Esophagus muscularis mucosa (tissue), 4 donors: ENCODE measurements at regions not wholly inside any gene's neighbourhood (a gene's known extent, or its start where the extent isn't known, plus 50 kb on each side); places are given as distances from the start of the nearest gene placed in this dataset.

Experiments used
- DNase-seq: peaks from one replicate; pipeline ENCODE4 v3.0.0-alpha.2; 2017; ENCODE audit errors: extremely low spot score
- H3K27ac ChIP-seq, 4 donors: fragments of 200-600 bp; sonication (generic); replicated peaks in 1 of 4; 1 replicate in 3 of 4; 2 replicates in 1 of 4; pipeline ENCODE4 v1.5.1; 2016 to 2019; ENCODE audit warnings: mild to moderate bottlenecking in 1 of 4
- H3K27me3 ChIP-seq, 4 donors: fragments of 200-600 bp; sonication (generic); one replicate each; pipeline versions ENCODE4 v1.5.1 to v1.6.0; 2016 to 2019
- H3K36me3 ChIP-seq, 4 donors: fragments of 200-600 bp; sonication (generic); one replicate each; pipeline ENCODE4 v1.5.1; 2016 to 2019
- H3K4me1 ChIP-seq, 4 donors: fragments of 200-600 bp; sonication (generic); one replicate each; pipeline ENCODE4 v1.5.1; 2016 to 2019
- H3K4me3 ChIP-seq, 4 donors: fragments of 200-600 bp; sonication (generic); 1 replicate in 2 of 4; 2 replicates in 2 of 4; pipeline ENCODE4 v1.5.1; 2016 to 2019; ENCODE audit warnings: mild to moderate bottlenecking in 4 of 4, moderate library complexity in 1 of 4
- H3K9me3 ChIP-seq, 4 donors: fragments of 200-600 bp; sonication (generic); 1 replicate in 3 of 4; 2 replicates in 1 of 4; pipeline ENCODE4 v1.5.1; 2016 to 2019
- EP300 ChIP-seq: sonication (generic); formaldehyde crosslinking; IDR thresholded peaks from one replicate; pipeline ENCODE4 v1.6.1; 2017; ENCODE audit warnings: antibody characterized with exemption
- POLR2A ChIP-seq: fragments of 450-650 bp; IDR thresholded peaks from one replicate; pipeline ENCODE4 v1.6.1; 2017; ENCODE audit warnings: antibody characterized with exemption, moderate library complexity, mild to moderate bottlenecking, low read depth
- POLR2AphosphoS5 ChIP-seq, 2 donors: sonication (generic); formaldehyde crosslinking; IDR thresholded peaks; one replicate each; pipeline ENCODE4 v1.6.1; 2017; ENCODE audit warnings: antibody characterized with exemption in 2 of 2
- WGBS: methylation state at CpG from one replicate; pipeline ENCODE4 v1.1.5; 2018; 5-methylcytosine and 5-hydroxymethylcytosine counted together
- intact Hi-C: fragments of 100-400 bp; cut with DNase I; formaldehyde crosslinking; loops from one replicate; pipeline ENCODE4 v1.15.1; 2023
- TF ChIP-seq, protein P1 (sequence below), 3 experiments: fragments of 200-600 bp in 2 of 3; fragments of 450-650 bp in 1 of 3; sonication (generic) in 2 of 3; IDR thresholded peaks; one replicate each; pipeline ENCODE4 v1.5.1; 2017 to 2019; ENCODE audit warnings: antibody characterized with exemption in 3 of 3, mild to moderate bottlenecking in 2 of 3, moderate library complexity in 1 of 3

DNA sequence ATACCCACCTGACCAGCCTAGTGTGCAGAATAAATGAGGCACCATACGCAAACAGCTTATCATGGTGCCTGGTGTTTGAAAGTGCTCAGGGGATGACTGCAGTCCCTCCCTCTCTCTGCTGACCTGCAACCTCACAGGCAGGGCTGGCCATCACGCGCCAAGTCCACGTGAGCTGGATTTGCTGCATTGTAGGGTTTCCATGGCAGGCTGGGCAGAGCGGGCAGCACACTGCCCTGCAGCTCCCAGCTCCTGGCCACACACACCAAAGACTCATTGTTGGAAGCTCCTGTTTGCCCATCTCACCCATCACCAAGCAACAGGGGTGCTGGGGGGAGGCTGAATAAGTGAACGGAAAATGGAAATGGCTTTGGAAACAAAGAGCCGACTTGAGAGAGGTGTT, 81.8 kb downstream of the IRX3 start:
- no peak for TF ChIP-seq POLR2AphosphoS5 (IDR thresholded peaks at IDR 0.05)
- TF ChIP-seq, protein P1, sequence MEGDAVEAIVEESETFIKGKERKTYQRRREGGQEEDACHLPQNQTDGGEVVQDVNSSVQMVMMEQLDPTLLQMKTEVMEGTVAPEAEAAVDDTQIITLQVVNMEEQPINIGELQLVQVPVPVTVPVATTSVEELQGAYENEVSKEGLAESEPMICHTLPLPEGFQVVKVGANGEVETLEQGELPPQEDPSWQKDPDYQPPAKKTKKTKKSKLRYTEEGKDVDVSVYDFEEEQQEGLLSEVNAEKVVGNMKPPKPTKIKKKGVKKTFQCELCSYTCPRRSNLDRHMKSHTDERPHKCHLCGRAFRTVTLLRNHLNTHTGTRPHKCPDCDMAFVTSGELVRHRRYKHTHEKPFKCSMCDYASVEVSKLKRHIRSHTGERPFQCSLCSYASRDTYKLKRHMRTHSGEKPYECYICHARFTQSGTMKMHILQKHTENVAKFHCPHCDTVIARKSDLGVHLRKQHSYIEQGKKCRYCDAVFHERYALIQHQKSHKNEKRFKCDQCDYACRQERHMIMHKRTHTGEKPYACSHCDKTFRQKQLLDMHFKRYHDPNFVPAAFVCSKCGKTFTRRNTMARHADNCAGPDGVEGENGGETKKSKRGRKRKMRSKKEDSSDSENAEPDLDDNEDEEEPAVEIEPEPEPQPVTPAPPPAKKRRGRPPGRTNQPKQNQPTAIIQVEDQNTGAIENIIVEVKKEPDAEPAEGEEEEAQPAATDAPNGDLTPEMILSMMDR (IDR thresholded peaks at IDR 0.05), result no peak
- TF ChIP-seq POLR2A, result no peak
- TF ChIP-seq EP300, result no peak
- peaks cover 0 to 36% (median 0%) of the 10 kb centered on the region in 4 donors for H3K27me3 ChIP-seq
- 66% methylated on average over 3 of the region's 7 CpGs for WGBS

DNA sequence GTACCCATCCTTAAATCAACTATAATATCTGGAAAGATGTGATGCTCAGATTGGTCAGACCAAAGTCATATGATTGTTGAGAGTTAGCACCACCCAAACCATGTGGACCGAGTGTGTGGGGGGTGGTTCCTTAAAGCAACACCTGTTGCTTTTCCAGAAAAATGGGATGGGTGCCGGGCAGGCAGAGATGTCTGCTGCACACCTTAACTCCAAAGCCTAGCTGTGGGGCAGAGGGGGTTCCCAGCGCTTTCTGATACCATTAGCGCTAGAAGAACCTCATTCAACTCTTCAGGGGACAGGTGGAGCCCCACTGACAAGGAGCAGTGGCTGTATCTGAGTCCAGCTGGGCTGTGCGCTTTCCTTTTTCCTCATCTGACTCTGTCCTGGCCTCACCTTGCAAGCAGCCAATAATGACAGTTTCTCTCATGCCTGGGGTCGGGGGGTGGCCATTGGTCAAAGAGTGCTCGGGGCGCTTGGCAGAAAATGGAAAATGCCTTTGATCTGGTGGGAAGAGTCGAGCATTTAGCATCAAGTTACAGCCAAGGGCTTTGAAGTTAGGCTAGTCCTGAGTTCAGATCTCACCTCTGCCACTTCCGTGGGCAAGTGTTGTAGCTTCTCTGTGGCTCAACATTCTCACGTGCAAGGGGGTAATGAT, 82.6 kb downstream of the IRX3 start:
- intact Hi-C loops, result no loop called here
- Histone ChIP-seq H3K36me3 (no peaks in the 10 kb centered on the region), H3K4me1 (no peaks in the 10 kb centered on the region), H3K27ac (no peak overlapping the region), H3K9me3 (no peaks in the 10 kb centered on the region), H3K4me3 (no peak overlapping the region), H3K27me3 (peaks cover 0 to 34% (median 0%) of the 10 kb centered on the region in 4 donors)
- TF ChIP-seq EP300, result no peak
- TF ChIP-seq, protein P1 (IDR thresholded peaks at IDR 0.05), result no peak
- DNase-seq, result no peak
- 71% methylated on average over 9 of the region's 11 CpGs for WGBS

More for the DNA sequence above, 81.8 kb downstream of the IRX3 start:
- DNase-seq, result no peak
- Histone ChIP-seq H3K27ac (no peak overlapping the region), H3K4me1 (no peaks in the 10 kb centered on the region), H3K36me3 (no peaks in the 10 kb centered on the region), H3K4me3 (no peak overlapping the region), H3K9me3 (no peaks in the 10 kb centered on the region)
- intact Hi-C loops, result no loop called here

DNA sequence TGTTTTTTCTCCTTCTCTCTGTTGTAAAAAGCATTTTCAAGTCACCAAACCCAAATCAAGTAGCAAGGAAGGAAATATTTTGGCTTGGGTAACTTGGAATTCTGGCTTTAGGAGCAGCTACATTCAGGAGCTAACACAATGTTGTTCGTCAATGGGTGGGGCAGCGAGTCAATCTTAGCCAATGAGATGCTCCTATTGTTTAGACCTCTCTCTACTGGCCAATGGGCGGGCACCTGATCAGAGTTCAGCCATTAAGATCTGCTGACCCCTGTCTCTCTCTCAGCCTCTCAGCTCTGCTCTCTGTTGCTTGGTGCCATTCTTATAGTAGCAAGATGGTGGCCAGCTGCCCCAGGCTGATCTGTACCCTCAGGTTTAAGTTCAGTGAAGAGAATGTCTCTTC, 83.2 kb downstream of the IRX3 start:
- WGBS, result 89% methylated on average over 3 of the region's 3 CpGs
- intact Hi-C loops, result no loop called here
- Histone ChIP-seq H3K36me3 (no peaks in the 10 kb centered on the region), H3K9me3 (no peaks in the 10 kb centered on the region), H3K4me3 (no peak overlapping the region), H3K27me3 (peaks cover 0 to 28% (median 0%) of the 10 kb centered on the region in 4 donors), H3K4me1 (no peaks in the 10 kb centered on the region), H3K27ac (no peak overlapping the region)
- no peak for DNase-seq
- TF ChIP-seq POLR2AphosphoS5 (IDR thresholded peaks at IDR 0.05) (no peak), EP300 (no peak), POLR2A (no peak)
- TF ChIP-seq, protein P1 (IDR thresholded peaks at IDR 0.05), result no peak
